WERI-Rb-1 (cell line): ENCODE measurements at regions not wholly inside any gene's neighbourhood (a gene's known extent, or its start where the extent isn't known, plus 50 kb on each side); places are given as distances from the start of the nearest gene placed in this dataset.

Experiments used
- DNase-seq: peaks from one replicate; pipeline ENCODE4 v3.0.0-alpha.2; 2020
- H3K27ac ChIP-seq: fragments of 250-450 bp; sonication (Bioruptor Pico); 2 replicates; pipeline ENCODE4 v1.5.1; 2020; ENCODE audit warnings: mild to moderate bottlenecking, moderate library complexity
- H3K27me3 ChIP-seq: fragments of 250-450 bp; sonication (Bioruptor Pico); 2 replicates; pipeline ENCODE4 v1.5.1; 2021; ENCODE audit warnings: mild to moderate bottlenecking, low read depth, moderate library complexity; ENCODE audit not compliant: insufficient read depth, severe bottlenecking
- H3K36me3 ChIP-seq: fragments of 250-450 bp; sonication (Bioruptor Pico); 2 replicates; pipeline ENCODE4 v1.5.1; 2020; ENCODE audit warnings: mild to moderate bottlenecking, moderate library complexity
- H3K4me3 ChIP-seq: 2 replicates; pipeline ENCODE4 v1.5.1; 2011; ENCODE audit warnings: low read depth, mild to moderate bottlenecking, control low read depth, low read length
- H3K9me3 ChIP-seq: fragments of 250-450 bp; sonication (Bioruptor Pico); 2 replicates; pipeline ENCODE4 v1.5.1; 2021; ENCODE audit warnings: mild to moderate bottlenecking, moderate library complexity; ENCODE audit not compliant: severe bottlenecking
- CTCF ChIP-seq: IDR thresholded peaks from 2 replicates; pipeline ENCODE4 v1.5.1; 2011; ENCODE audit warnings: low read depth, mild to moderate bottlenecking, control low read depth, inconsistent platforms, low read length

- TF ChIP-seq CTCF, result no peak
- no peak overlapping the region for H3K27ac ChIP-seq
- DNase-seq, result no peak
Observed at GRCh38 chr1:55569417-55569816, 354.3 kb upstream of the USP24 start.

GRCh38 chr1:55568732-55569131 is 353.6 kb upstream of the USP24 start:
- no peak overlapping the region for H3K27ac ChIP-seq
- H3K9me3 ChIP-seq, result peaks cover 4% of the 10 kb centered on the region
- H3K4me3 ChIP-seq, result no peak overlapping the region
- DNase-seq, result no peak
- H3K36me3 ChIP-seq, result no peaks in the 10 kb centered on the region
- no peak for TF ChIP-seq CTCF
- H3K27me3 ChIP-seq, result no peaks in the 10 kb centered on the region

More at GRCh38 chr1:55569417-55569816, 354.3 kb upstream of the USP24 start:
- Histone ChIP-seq H3K36me3 (no peaks in the 10 kb centered on the region), H3K4me3 (no peak overlapping the region), H3K27me3 (no peaks in the 10 kb centered on the region), H3K9me3 (peaks cover 4% of the 10 kb centered on the region)

GRCh38 chr1:55560266-55560665 is 345.1 kb upstream of the USP24 start:
- H3K27me3 ChIP-seq, result no peaks in the 10 kb centered on the region
- no peak overlapping the region for H3K4me3 ChIP-seq
- TF ChIP-seq CTCF, result no peak
- H3K36me3 ChIP-seq, result no peaks in the 10 kb centered on the region
- H3K9me3 ChIP-seq, result no peaks in the 10 kb centered on the region
- no peak for DNase-seq
- H3K27ac ChIP-seq, result no peak overlapping the region

- DNase-seq, result no peak
- H3K27me3 ChIP-seq, result no peaks in the 10 kb centered on the region
- H3K4me3 ChIP-seq, result no peak overlapping the region
- no peak overlapping the region for H3K27ac ChIP-seq
- no peak for TF ChIP-seq CTCF
- no peaks in the 10 kb centered on the region for H3K9me3 ChIP-seq
- no peaks in the 10 kb centered on the region for H3K36me3 ChIP-seq
Observed at GRCh38 chr1:55559842-55560241, 344.7 kb upstream of the USP24 start.

- no peak overlapping the region for H3K27ac ChIP-seq
- H3K36me3 ChIP-seq, result no peaks in the 10 kb centered on the region
- H3K9me3 ChIP-seq, result no peaks in the 10 kb centered on the region
- no peak overlapping the region for H3K4me3 ChIP-seq
- no peaks in the 10 kb centered on the region for H3K27me3 ChIP-seq
- no peak for TF ChIP-seq CTCF
- DNase-seq, result no peak
Observed at GRCh38 chr1:55559161-55559611, 344.0 kb upstream of the USP24 start.

GRCh38 chr1:55558515-55558914 is 343.4 kb upstream of the USP24 start:
- H3K27me3 ChIP-seq, result no peaks in the 10 kb centered on the region
- no peak overlapping the region for H3K27ac ChIP-seq
- H3K36me3 ChIP-seq, result no peaks in the 10 kb centered on the region
- no peak for TF ChIP-seq CTCF
- H3K9me3 ChIP-seq, result no peaks in the 10 kb centered on the region
- no peak for DNase-seq
- no peak overlapping the region for H3K4me3 ChIP-seq
